OCI-LY7 (cell line): ENCODE measurements at regions not wholly inside any gene's neighbourhood (a gene's known extent, or its start where the extent isn't known, plus 50 kb on each side); places are given as distances from the start of the nearest gene placed in this dataset.

Experiments
- BruUV-seq: library from RNA; stranded (reverse); fragments of 400-500 nt; replicated peaks from 2 replicates; lab custom pipeline; 2021; lab: Mats Ljungman, UMichigan
- CTCF ChIA-PET: fragments of 300-600 bp; sonication (Branson Sonifier 250); formaldehyde crosslinking; loops from one replicate; lab custom pipeline; 2022; ENCODE audit warnings: antibody characterized with exemption; ENCODE audit not compliant: unreplicated experiment; lab: Charles Lee
- POLR2A ChIA-PET: fragments of 300-600 bp; sonication (Branson Sonifier 250); formaldehyde crosslinking; loops from one replicate; lab custom pipeline; 2022; ENCODE audit warnings: antibody characterized with exemption; lab: Charles Lee
- DNase-seq: peaks from one replicate; pipeline ENCODE4 v3.0.0-alpha.2; 2015; ENCODE audit warnings: low spot score
- H2AFZ ChIP-seq: fragments of 200-600 bp; sonication (generic), shearing (Covaris generic); 2 replicates; pipeline ENCODE4 v1.6.1; 2014; ENCODE audit warnings: mild to moderate bottlenecking, antibody characterized with exemption, low read length, moderate library complexity
- H3K27ac ChIP-seq: fragments of 200-600 bp; sonication (generic); 2 replicates; pipeline ENCODE4 v1.5.1; 2014; ENCODE audit warnings: mixed run types, low read depth, mild to moderate bottlenecking, moderate library complexity, low read length, inconsistent platforms; ENCODE audit not compliant: poor library complexity, severe bottlenecking
- H3K36me3 ChIP-seq: fragments of 200-600 bp; sonication (generic); 2 replicates; pipeline ENCODE4 v1.6.1; 2014; ENCODE audit warnings: mild to moderate bottlenecking, antibody characterized with exemption, low read length, moderate library complexity, mixed read lengths; ENCODE audit not compliant: insufficient read depth
- H3K4me1 ChIP-seq: fragments of 200-600 bp; sonication (generic); 2 replicates; pipeline ENCODE4 v1.5.1; 2014; ENCODE audit warnings: mild to moderate bottlenecking, low read length; ENCODE audit not compliant: insufficient read depth, poor library complexity, severe bottlenecking
- H3K4me2 ChIP-seq: fragments of 200-600 bp; sonication (generic); 2 replicates; pipeline ENCODE4 v1.6.1; 2014; ENCODE audit warnings: mild to moderate bottlenecking, low read length
- H3K4me3 ChIP-seq: fragments of 200-600 bp; sonication (generic); 2 replicates; pipeline ENCODE4 v1.5.1; 2014; ENCODE audit warnings: mild to moderate bottlenecking, low read depth, low read length; ENCODE audit not compliant: poor library complexity, severe bottlenecking
- H3K79me2 ChIP-seq: fragments of 200-600 bp; sonication (generic); 2 replicates; pipeline ENCODE4 v1.6.1; 2016; ENCODE audit warnings: low read depth, mild to moderate bottlenecking, low read length, moderate library complexity, mixed read lengths; ENCODE audit not compliant: insufficient read depth
- H3K9me2 ChIP-seq: fragments of 200-600 bp; sonication (generic); 2 replicates; pipeline ENCODE4 v1.6.1; 2016; ENCODE audit warnings: mild to moderate bottlenecking, low read length, mixed read lengths; ENCODE audit not compliant: insufficient read depth
- H3K9me3 ChIP-seq: fragments of 200-600 bp; sonication (generic); 2 replicates; pipeline ENCODE4 v1.6.1; 2014; ENCODE audit warnings: mild to moderate bottlenecking, mixed run types, low read length, mixed read lengths
- H4K20me1 ChIP-seq: fragments of 200-600 bp; sonication (generic); 2 replicates; pipeline ENCODE4 v1.6.1; 2014; ENCODE audit warnings: mild to moderate bottlenecking, antibody characterized with exemption, low read length, moderate library complexity, mixed read lengths; ENCODE audit not compliant: insufficient read depth
- EZH2phosphoT487 ChIP-seq: fragments of 200-600 bp; sonication (generic); IDR thresholded peaks from 2 replicates; pipeline ENCODE4 v1.6.1; 2018; ENCODE audit warnings: low read depth, borderline replicate concordance, mild to moderate bottlenecking, mixed run types, antibody characterized with exemption, low read length, moderate library complexity, mixed read lengths
- intact Hi-C: fragments of 100-400 bp; cut with micrococcal nuclease; formaldehyde crosslinking; loops from one replicate; pipeline ENCODE4 v1.10.0; 2022; ENCODE audit not compliant: unreplicated experiment
- TF ChIP-seq, protein P1 (sequence below): fragments of 200-600 bp; sonication (generic); conservative IDR thresholded peaks from 2 replicates; pipeline ENCODE4 v1.5.1; 2014; ENCODE audit warnings: mild to moderate bottlenecking, antibody characterized with exemption, low read length, moderate library complexity, mixed read lengths

DNA sequence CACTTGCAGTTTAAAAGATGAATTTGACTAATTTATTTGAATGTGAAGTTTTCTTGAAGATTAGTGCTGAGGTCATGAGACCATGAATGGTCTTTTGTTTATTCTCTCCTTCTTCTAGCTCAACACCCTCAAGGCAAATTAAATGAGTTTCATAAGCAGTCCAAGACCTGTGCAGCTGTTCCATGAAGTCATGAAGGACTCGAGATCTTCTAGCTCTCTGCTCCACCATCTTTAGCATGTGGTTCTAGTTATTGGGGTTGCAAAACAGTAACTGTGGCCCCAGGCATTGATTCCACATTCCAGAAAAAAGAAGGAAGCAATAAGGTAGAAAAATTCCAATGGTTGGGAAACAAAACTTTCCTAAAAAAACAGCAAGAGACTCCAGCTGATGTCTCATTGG is 84.2 kb upstream of the HS3ST1 start:
- no peak for DNase-seq
- Histone ChIP-seq H3K79me2 (no peaks in the 10 kb centered on the region), H3K4me1 (no peaks in the 10 kb centered on the region), H3K4me2 (no peak overlapping the region), H3K27ac (no peak overlapping the region), H3K9me3 (no peaks in the 10 kb centered on the region), H3K36me3 (no peaks in the 10 kb centered on the region), H2AFZ (no peak overlapping the region), H3K4me3 (no peak overlapping the region), H4K20me1 (no peaks in the 10 kb centered on the region), H3K9me2 (no peaks in the 10 kb centered on the region)
- intact Hi-C loops = no loop called here
- ChIA-PET CTCF (no interaction called here), POLR2A (interaction anchor here (0.7 to 1.4 kb wide), 3 partner anchors 8 to 535 kb away, joined by 3 to 5 read pairs (median 3); no protein-coding TSS in a partner anchor)
- no peak for TF ChIP-seq EZH2phosphoT487
- TF ChIP-seq, protein P1, sequence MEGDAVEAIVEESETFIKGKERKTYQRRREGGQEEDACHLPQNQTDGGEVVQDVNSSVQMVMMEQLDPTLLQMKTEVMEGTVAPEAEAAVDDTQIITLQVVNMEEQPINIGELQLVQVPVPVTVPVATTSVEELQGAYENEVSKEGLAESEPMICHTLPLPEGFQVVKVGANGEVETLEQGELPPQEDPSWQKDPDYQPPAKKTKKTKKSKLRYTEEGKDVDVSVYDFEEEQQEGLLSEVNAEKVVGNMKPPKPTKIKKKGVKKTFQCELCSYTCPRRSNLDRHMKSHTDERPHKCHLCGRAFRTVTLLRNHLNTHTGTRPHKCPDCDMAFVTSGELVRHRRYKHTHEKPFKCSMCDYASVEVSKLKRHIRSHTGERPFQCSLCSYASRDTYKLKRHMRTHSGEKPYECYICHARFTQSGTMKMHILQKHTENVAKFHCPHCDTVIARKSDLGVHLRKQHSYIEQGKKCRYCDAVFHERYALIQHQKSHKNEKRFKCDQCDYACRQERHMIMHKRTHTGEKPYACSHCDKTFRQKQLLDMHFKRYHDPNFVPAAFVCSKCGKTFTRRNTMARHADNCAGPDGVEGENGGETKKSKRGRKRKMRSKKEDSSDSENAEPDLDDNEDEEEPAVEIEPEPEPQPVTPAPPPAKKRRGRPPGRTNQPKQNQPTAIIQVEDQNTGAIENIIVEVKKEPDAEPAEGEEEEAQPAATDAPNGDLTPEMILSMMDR = no peak
- BruUV-seq = no TSS peak

DNA sequence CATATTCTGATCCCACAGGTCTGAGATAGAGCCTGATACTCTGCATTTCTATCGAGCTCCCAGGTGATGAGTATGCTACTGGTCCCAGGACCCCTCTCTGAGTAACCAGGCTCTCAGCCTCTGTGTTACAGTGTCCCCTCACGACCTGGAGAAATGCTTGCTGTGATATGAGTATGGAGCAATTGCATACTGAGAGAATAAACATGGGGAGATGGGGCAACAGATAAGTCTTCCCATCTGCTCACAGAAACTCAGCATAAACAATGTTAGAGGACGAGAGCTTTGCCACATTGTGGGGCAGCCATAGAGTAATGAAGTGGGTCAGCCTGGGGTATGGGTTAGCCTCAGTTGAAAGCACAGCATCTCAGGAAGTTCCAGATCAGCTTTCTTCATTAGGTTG is 82.6 kb upstream of the HS3ST1 start:
- Histone ChIP-seq H3K9me3 (no peaks in the 10 kb centered on the region), H3K36me3 (no peaks in the 10 kb centered on the region), H2AFZ (no peak overlapping the region), H3K4me2 (no peak overlapping the region), H4K20me1 (no peaks in the 10 kb centered on the region), H3K27ac (no peak overlapping the region), H3K79me2 (no peaks in the 10 kb centered on the region), H3K9me2 (no peaks in the 10 kb centered on the region), H3K4me1 (no peaks in the 10 kb centered on the region), H3K4me3 (no peak overlapping the region)
- POLR2A ChIA-PET = interaction anchor here (1.2 kb wide), 1 partner anchor 21 kb away, joined by 4 read pairs; no protein-coding TSS in a partner anchor
- intact Hi-C loops = no loop called here
- CTCF ChIA-PET = no interaction called here
- BruUV-seq = no TSS peak
- DNase-seq = no peak
- TF ChIP-seq, protein P1 = no peak
- TF ChIP-seq EZH2phosphoT487 = no peak

DNA sequence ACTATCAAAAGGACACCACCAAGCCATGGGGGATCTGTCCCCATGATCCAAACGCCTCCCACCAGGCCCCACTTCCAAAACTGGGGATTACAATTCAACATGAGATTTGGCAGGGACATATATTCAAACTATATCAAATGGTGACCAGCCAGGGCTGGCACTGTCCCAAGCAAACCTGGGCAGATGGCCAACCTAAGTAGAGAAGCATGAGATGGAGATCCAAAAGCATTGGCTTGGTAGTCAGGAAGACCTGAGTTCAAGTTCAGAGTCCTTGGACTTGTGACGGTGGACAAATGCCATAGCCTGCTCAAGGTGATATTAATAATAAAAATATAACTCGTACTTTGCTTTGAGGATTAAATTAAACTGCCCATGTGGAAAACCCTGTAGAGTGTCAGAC is 79.2 kb upstream of the HS3ST1 start:
- BruUV-seq = no TSS peak
- Histone ChIP-seq H3K4me2 (no peak overlapping the region), H2AFZ (no peak overlapping the region), H4K20me1 (no peaks in the 10 kb centered on the region), H3K9me3 (no peaks in the 10 kb centered on the region), H3K79me2 (no peaks in the 10 kb centered on the region), H3K4me1 (no peaks in the 10 kb centered on the region), H3K9me2 (no peaks in the 10 kb centered on the region), H3K27ac (no peak overlapping the region), H3K4me3 (no peak overlapping the region), H3K36me3 (no peaks in the 10 kb centered on the region)
- intact Hi-C loops = no loop called here
- no peak for DNase-seq
- POLR2A ChIA-PET = interaction anchor here (0.8 kb wide), 1 partner anchor 1173 kb away, joined by 3 read pairs; no protein-coding TSS in a partner anchor
- CTCF ChIA-PET = no interaction called here
- TF ChIP-seq, protein P1 = no peak
- no peak for TF ChIP-seq EZH2phosphoT487
